HEK293 (cell line): ENCODE measurements at regions not wholly inside any gene's neighbourhood (a gene's known extent, or its start where the extent isn't known, plus 50 kb on each side); places are given as distances from the start of the nearest gene placed in this dataset.

Source experiments
- BCL11A ChIP-seq: fragments of 450-650 bp; formaldehyde crosslinking; IDR thresholded peaks from 2 replicates; pipeline ENCODE4 v1.5.1; 2016; ENCODE audit warnings: low read depth, missing biosample characterization, missing genetic modification characterization
- KLF16 ChIP-seq: fragments of 450-650 bp; formaldehyde crosslinking; IDR thresholded peaks from 2 replicates; pipeline ENCODE4 v1.5.1; 2017; ENCODE audit warnings: missing biosample characterization, missing genetic modification characterization
- REST ChIP-seq: fragments of 450-650 bp; formaldehyde crosslinking; IDR thresholded peaks from 2 replicates; pipeline ENCODE4 v1.5.1; 2016; ENCODE audit warnings: missing biosample characterization, missing genetic modification characterization
- SCRT2 ChIP-seq: fragments of 450-650 bp; formaldehyde crosslinking; IDR thresholded peaks from 2 replicates; pipeline ENCODE4 v1.5.1; 2016; ENCODE audit warnings: missing biosample characterization, missing genetic modification characterization
- ZBTB1 ChIP-seq: fragments of 450-650 bp; formaldehyde crosslinking; IDR thresholded peaks from 2 replicates; pipeline ENCODE4 v1.5.1; 2016; ENCODE audit warnings: missing biosample characterization, missing genetic modification characterization
- ZNF138 ChIP-seq: fragments of 450-650 bp; formaldehyde crosslinking; IDR thresholded peaks from 2 replicates; pipeline ENCODE4 v1.5.1; 2016; ENCODE audit warnings: missing biosample characterization, missing genetic modification characterization, borderline replicate concordance
- ZNF211 ChIP-seq: fragments of 450-650 bp; formaldehyde crosslinking; IDR thresholded peaks from 2 replicates; pipeline ENCODE4 v1.5.1; 2016; ENCODE audit warnings: low read depth, missing biosample characterization, missing genetic modification characterization
- ZNF223 ChIP-seq: fragments of 450-650 bp; formaldehyde crosslinking; IDR thresholded peaks from 2 replicates; pipeline ENCODE4 v1.5.1; 2016; ENCODE audit warnings: missing biosample characterization, missing genetic modification characterization
- ZNF266 ChIP-seq: fragments of 450-650 bp; formaldehyde crosslinking; IDR thresholded peaks from 2 replicates; pipeline ENCODE4 v1.5.1; 2016; ENCODE audit warnings: missing biosample characterization, missing genetic modification characterization, low read depth
- ZNF274 ChIP-seq, 2 experiments: fragments of 200-500 bp in 1 of 2; fragments of 450-650 bp in 1 of 2; sonication (Bioruptor generic) in 1 of 2; formaldehyde crosslinking in 1 of 2; IDR thresholded peaks; 2 replicates each; pipeline versions ENCODE4 v1.5.1 to v1.6.1; 2014 to 2016; ENCODE audit warnings: borderline replicate concordance in 1 of 2, inconsistent platforms in 1 of 2, low read length in 1 of 2, missing biosample characterization in 1 of 2, missing genetic modification characterization in 1 of 2
- ZNF548 ChIP-seq: fragments of 450-650 bp; formaldehyde crosslinking; IDR thresholded peaks from 2 replicates; pipeline ENCODE4 v1.5.1; 2016; ENCODE audit warnings: missing biosample characterization, missing genetic modification characterization
- TF ChIP-seq, protein P1 (sequence below): sonication (generic); formaldehyde crosslinking; IDR thresholded peaks from 2 replicates; pipeline ENCODE4 v1.8.1; 2022; ENCODE audit warnings: mild to moderate bottlenecking, moderate library complexity, missing genetic modification reagents
- TF ChIP-seq, protein P2 (sequence below): fragments of 450-650 bp; formaldehyde crosslinking; IDR thresholded peaks from 2 replicates; pipeline ENCODE4 v1.5.1; 2016; ENCODE audit warnings: missing biosample characterization, missing genetic modification characterization
- TF ChIP-seq, protein P3 (sequence below): fragments of 450-650 bp; formaldehyde crosslinking; IDR thresholded peaks from 2 replicates; pipeline ENCODE4 v1.5.1; 2016; ENCODE audit warnings: missing biosample characterization, missing genetic modification characterization, low read depth

DNA sequence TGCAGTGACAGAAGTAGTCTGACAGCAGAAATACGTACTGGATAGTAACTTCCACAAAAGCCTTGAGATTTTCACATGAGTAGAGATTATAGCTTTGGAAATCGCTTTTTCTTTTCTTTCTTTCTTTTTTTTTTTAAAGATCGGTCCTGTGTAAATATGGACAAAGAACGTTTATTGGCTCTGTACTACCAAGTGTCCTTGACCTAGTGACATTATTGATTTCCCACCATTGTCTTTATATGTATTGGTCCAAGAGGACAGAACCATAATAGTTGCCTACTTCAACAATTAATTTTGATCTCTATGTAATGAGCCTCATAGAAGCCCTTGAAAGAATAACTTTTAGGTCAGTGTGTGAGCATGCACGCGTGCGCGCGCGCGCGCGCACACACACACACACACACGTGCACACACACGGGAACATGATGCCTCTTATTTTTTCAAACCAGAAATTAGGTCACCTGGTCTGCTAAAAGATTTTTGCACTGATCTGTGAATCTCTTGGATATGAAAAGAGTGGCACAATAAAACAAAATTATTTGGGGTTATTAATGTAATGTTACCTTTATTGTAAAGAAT is 516.8 kb downstream of the PSAT1 start:
- TF ChIP-seq, protein P1, sequence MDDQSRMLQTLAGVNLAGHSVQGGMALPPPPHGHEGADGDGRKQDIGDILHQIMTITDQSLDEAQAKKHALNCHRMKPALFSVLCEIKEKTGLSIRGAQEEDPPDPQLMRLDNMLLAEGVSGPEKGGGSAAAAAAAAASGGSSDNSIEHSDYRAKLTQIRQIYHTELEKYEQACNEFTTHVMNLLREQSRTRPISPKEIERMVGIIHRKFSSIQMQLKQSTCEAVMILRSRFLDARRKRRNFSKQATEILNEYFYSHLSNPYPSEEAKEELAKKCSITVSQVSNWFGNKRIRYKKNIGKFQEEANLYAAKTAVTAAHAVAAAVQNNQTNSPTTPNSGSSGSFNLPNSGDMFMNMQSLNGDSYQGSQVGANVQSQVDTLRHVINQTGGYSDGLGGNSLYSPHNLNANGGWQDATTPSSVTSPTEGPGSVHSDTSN = no peak
- TF ChIP-seq ZBTB1 (no peak), ZNF548 (tag by site-specific recombination) (no peak), ZNF138 (tag by site-specific recombination) (no peak), BCL11A (no peak), ZNF266 (no peak), KLF16 (tag by site-specific recombination) (no peak), ZNF274 (IDR thresholded peaks at IDR 0.05; ENCODE audit: low read length) (no peak), ZNF274 (tag by site-specific recombination; IDR thresholded peaks at IDR 0.05; ENCODE audit: borderline replicate concordance) (no peak), ZNF211 (tag by site-specific recombination) (no peak), ZNF223 (tag by site-specific recombination) (no peak), SCRT2 (tag by site-specific recombination) (no peak), REST (tag by site-specific recombination) (no peak)
- TF ChIP-seq, protein P2, sequence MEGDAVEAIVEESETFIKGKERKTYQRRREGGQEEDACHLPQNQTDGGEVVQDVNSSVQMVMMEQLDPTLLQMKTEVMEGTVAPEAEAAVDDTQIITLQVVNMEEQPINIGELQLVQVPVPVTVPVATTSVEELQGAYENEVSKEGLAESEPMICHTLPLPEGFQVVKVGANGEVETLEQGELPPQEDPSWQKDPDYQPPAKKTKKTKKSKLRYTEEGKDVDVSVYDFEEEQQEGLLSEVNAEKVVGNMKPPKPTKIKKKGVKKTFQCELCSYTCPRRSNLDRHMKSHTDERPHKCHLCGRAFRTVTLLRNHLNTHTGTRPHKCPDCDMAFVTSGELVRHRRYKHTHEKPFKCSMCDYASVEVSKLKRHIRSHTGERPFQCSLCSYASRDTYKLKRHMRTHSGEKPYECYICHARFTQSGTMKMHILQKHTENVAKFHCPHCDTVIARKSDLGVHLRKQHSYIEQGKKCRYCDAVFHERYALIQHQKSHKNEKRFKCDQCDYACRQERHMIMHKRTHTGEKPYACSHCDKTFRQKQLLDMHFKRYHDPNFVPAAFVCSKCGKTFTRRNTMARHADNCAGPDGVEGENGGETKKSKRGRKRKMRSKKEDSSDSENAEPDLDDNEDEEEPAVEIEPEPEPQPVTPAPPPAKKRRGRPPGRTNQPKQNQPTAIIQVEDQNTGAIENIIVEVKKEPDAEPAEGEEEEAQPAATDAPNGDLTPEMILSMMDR = no peak
- TF ChIP-seq, protein P3, sequence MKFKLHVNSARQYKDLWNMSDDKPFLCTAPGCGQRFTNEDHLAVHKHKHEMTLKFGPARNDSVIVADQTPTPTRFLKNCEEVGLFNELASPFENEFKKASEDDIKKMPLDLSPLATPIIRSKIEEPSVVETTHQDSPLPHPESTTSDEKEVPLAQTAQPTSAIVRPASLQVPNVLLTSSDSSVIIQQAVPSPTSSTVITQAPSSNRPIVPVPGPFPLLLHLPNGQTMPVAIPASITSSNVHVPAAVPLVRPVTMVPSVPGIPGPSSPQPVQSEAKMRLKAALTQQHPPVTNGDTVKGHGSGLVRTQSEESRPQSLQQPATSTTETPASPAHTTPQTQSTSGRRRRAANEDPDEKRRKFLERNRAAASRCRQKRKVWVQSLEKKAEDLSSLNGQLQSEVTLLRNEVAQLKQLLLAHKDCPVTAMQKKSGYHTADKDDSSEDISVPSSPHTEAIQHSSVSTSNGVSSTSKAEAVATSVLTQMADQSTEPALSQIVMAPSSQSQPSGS (tag by site-specific recombination) = no peak
